GM18519 (cell line): ENCODE measurements at regions not wholly inside any gene's neighbourhood (a gene's known extent, or its start where the extent isn't known, plus 50 kb on each side); places are given as distances from the start of the nearest gene placed in this dataset.
A peak's percentile ranks its signal among the peaks of the same experiment; 100 is the strongest.
"Not testable (repeated sequence)": the region's sequence is repeated elsewhere in the genome, so short reads cannot be mapped to it uniquely, and the experiment has no call there.

Source experiments
- ATAC-seq: cut with Tn5 transposase; IDR thresholded peaks from one replicate; pipeline ENCODE4 v1.9.1; 2021; ENCODE audit warnings: mild to moderate bottlenecking, moderate library complexity; ENCODE audit not compliant: unreplicated experiment, low FRiP score

- no peak for ATAC-seq
Observed at GRCh38 chr5:42989190-42989589, 50.9 kb downstream of the ANXA2R start.

GRCh38 chr5:42988568-42988967 lies 51.6 kb downstream of the ANXA2R start:
- ATAC-seq: no peak

- ATAC-seq: no peak
Observed at GRCh38 chr5:42985129-42986037, 54.7 kb downstream of the ANXA2R start.

GRCh38 chr5:42984307-42984706 lies 55.8 kb downstream of the ANXA2R start:
- ATAC-seq: no peak

GRCh38 chr5:42982107-42982622 lies 58.0 kb downstream of the ANXA2R start:
- ATAC-seq: no peak

GRCh38 chr5:42981417-42982106 lies 58.6 kb downstream of the ANXA2R start:
- not testable (repeated sequence) for ATAC-seq

- ATAC-seq: not testable (repeated sequence)
Observed at GRCh38 chr5:42981015-42981414, 59.1 kb downstream of the ANXA2R start.

GRCh38 chr5:42980391-42980790 lies 59.7 kb downstream of the ANXA2R start:
- not testable (repeated sequence) for ATAC-seq

- not testable (repeated sequence) for ATAC-seq
Observed at GRCh38 chr5:42979242-42979641, 60.9 kb downstream of the ANXA2R start.

GRCh38 chr5:42974536-42974935 lies 65.6 kb downstream of the ANXA2R start:
- ATAC-seq: no peak

GRCh38 chr5:42970636-42971559 lies 69.2 kb downstream of the ANXA2R start:
- no peak for ATAC-seq

GRCh38 chr5:42965934-42966333 lies 74.2 kb downstream of the ANXA2R start:
- no peak for ATAC-seq

- no peak for ATAC-seq
Observed at GRCh38 chr5:42963412-42963811, 76.7 kb downstream of the ANXA2R start.

- ATAC-seq: no peak
Observed at GRCh38 chr5:42962124-42962523, 78.0 kb downstream of the ANXA2R start.

- no peak for ATAC-seq
Observed at GRCh38 chr5:42960506-42960905, 79.6 kb downstream of the ANXA2R start.

GRCh38 chr5:42956551-42956950 lies 83.6 kb downstream of the ANXA2R start:
- ATAC-seq: no peak

GRCh38 chr5:42953041-42953440 lies 87.1 kb downstream of the ANXA2R start:
- no peak for ATAC-seq

- no peak for ATAC-seq
Observed at GRCh38 chr5:42952578-42952974, 87.5 kb downstream of the ANXA2R start.

- peak; percentile 20 for ATAC-seq
Observed at GRCh38 chr5:42951293-42951840, 88.8 kb downstream of the ANXA2R start.
